B cell (primary cell): ENCODE measurements at regions not wholly inside any gene's neighbourhood (a gene's known extent, or its start where the extent isn't known, plus 50 kb on each side); places are given as distances from the start of the nearest gene placed in this dataset.

ENCODE experiments used
- ATAC-seq: fragments of 200-7000 bp; cut with Tn5 transposase; one replicate; pipeline ENCODE4 v1.10.0; 2021; ENCODE audit warnings: low read depth, mild to moderate bottlenecking, moderate number of reproducible peaks, moderate library complexity
- CTCF ChIA-PET: fragments of 350-600 bp; sonication (Branson Sonifier 250); formaldehyde crosslinking; loops from one replicate; lab custom pipeline; 2021; ENCODE audit warnings: antibody characterized with exemption, inconsistent platforms; lab: Charles Lee
- POLR2A ChIA-PET: fragments of 350-600 bp; sonication (Branson Sonifier 250); formaldehyde crosslinking; loops from one replicate; lab custom pipeline; 2021; ENCODE audit warnings: antibody characterized with exemption; lab: Charles Lee
- DNase-seq: peaks from one replicate; pipeline ENCODE4 v3.0.0; 2013
- H2AFZ ChIP-seq: 2 replicates; pipeline ENCODE4 v1.6.1; 2012; ENCODE audit warnings: mild to moderate bottlenecking, low read depth, low read length; ENCODE audit not compliant: insufficient read depth, poor library complexity, severe bottlenecking
- H3K27ac ChIP-seq, 2 donors: 1 replicate in 1 of 2; 2 replicates in 1 of 2; pipeline ENCODE4 v1.5.1; 2012 to 2013; ENCODE audit warnings: low read length in 2 of 2, mild to moderate bottlenecking in 2 of 2, moderate library complexity in 1 of 2
- H3K27me3 ChIP-seq, 4 experiments: fragments of 200-600 bp in 1 of 4; sonication (generic) in 1 of 4; replicated peaks in 1 of 4; 1 replicate in 2 of 4; 2 replicates in 2 of 4; pipeline versions ENCODE4 v1.6.1 to v1.7.0; 2013 to 2016; ENCODE audit warnings: low read length in 3 of 4, mild to moderate bottlenecking in 2 of 4, mixed read lengths in 1 of 4, moderate library complexity in 1 of 4; ENCODE audit not compliant: insufficient read depth in 4 of 4, control insufficient read depth in 3 of 4; ENCODE audit errors: control extremely low read depth in 1 of 4
- H3K36me3 ChIP-seq, 2 experiments: replicated peaks in 1 of 2; 1 replicate in 1 of 2; 2 replicates in 1 of 2; pipeline versions ENCODE4 v1.6.1 to v1.7.1; 2013; ENCODE audit warnings: low read length in 1 of 2; ENCODE audit not compliant: insufficient read depth in 2 of 2, control insufficient read depth in 1 of 2; ENCODE audit errors: control extremely low read depth in 1 of 2, extremely low read depth in 1 of 2
- H3K4me1 ChIP-seq, 2 donors: fragments of 200-600 bp in 1 of 2; sonication (generic) in 1 of 2; 1 replicate in 1 of 2; 2 replicates in 1 of 2; pipeline versions ENCODE4 v1.5.1 to v1.6.1; 2013 to 2017; ENCODE audit warnings: low read length in 2 of 2; ENCODE audit not compliant: control insufficient read depth in 2 of 2, insufficient read depth in 2 of 2
- H3K4me2 ChIP-seq: replicated peaks from 2 replicates; pipeline ENCODE3; 2012; ENCODE audit warnings: mild to moderate bottlenecking, low read depth, low read length; ENCODE audit not compliant: poor library complexity, severe bottlenecking
- H3K4me3 ChIP-seq, 5 experiments: fragments of 200-600 bp in 1 of 5; sonication (generic) in 1 of 5; 1 replicate in 3 of 5; 2 replicates in 2 of 5; pipeline versions ENCODE4 v1.5.1 to v1.7.0; 2011 to 2016; ENCODE audit warnings: low read length in 4 of 5, mild to moderate bottlenecking in 4 of 5, low read depth in 2 of 5, control low read depth in 1 of 5, moderate library complexity in 1 of 5; ENCODE audit not compliant: insufficient read depth in 1 of 5; ENCODE audit errors: control extremely low read depth in 1 of 5, extremely low read depth in 1 of 5
- H3K79me2 ChIP-seq: fragments of 200-600 bp; sonication (generic); one replicate; pipeline ENCODE4 v1.6.0; 2016; ENCODE audit warnings: low read length; ENCODE audit not compliant: control insufficient read depth, insufficient read depth
- H3K9ac ChIP-seq: fragments of 200-600 bp; sonication (generic); 2 replicates; pipeline ENCODE4 v1.6.1; 2017; ENCODE audit warnings: mild to moderate bottlenecking, low read length, moderate library complexity
- H3K9me3 ChIP-seq, 3 donors: one replicate each; pipeline versions ENCODE4 v1.6.1 to v1.7.1; 2013; ENCODE audit warnings: low read length in 2 of 3; ENCODE audit not compliant: control insufficient read depth in 2 of 3, insufficient read depth in 1 of 3; ENCODE audit errors: control extremely low read depth in 1 of 3
- H4K20me1 ChIP-seq: 2 replicates; pipeline ENCODE4 v1.6.0; 2012; ENCODE audit warnings: mild to moderate bottlenecking, low read length; ENCODE audit not compliant: insufficient read depth, control insufficient read depth, poor library complexity, severe bottlenecking
- H3K27ac Mint-ChIP-seq: one replicate; pipeline ENCODE4 v1.8.0; 2021; ENCODE audit warnings: mixed read lengths
- H3K27me3 Mint-ChIP-seq: one replicate; pipeline ENCODE4 v1.8.0; 2021; ENCODE audit warnings: mixed read lengths
- H3K4me1 Mint-ChIP-seq: one replicate; pipeline ENCODE4 v1.8.0; 2021; ENCODE audit warnings: mixed read lengths
- H3K4me3 Mint-ChIP-seq: one replicate; pipeline ENCODE4 v1.8.0; 2021; ENCODE audit warnings: mixed read lengths
- H3K9me3 Mint-ChIP-seq: one replicate; pipeline ENCODE4 v1.8.0; 2022; ENCODE audit warnings: mixed read lengths; ENCODE audit not compliant: insufficient read depth
- EZH2 ChIP-seq: IDR thresholded peaks from 2 replicates; pipeline ENCODE4 v1.6.1; 2012; ENCODE audit warnings: borderline replicate concordance, low read depth, mild to moderate bottlenecking, moderate library complexity, low read length; ENCODE audit not compliant: insufficient read depth, poor library complexity, severe bottlenecking
- WGBS: methylation state at CpG from one replicate; pipeline ENCODE4 v1.1.5; 2013; ENCODE audit warnings: missing lambda C conversion rate; ENCODE audit not compliant: insufficient coverage; 5-methylcytosine and 5-hydroxymethylcytosine counted together
- intact Hi-C: fragments of 100-400 bp; cut with micrococcal nuclease; formaldehyde crosslinking; loops from one replicate; pipeline ENCODE4 v1.10.0; 2022
- TF ChIP-seq, protein P1 (sequence below): fragments of 200-600 bp; IDR thresholded peaks from one replicate; pipeline ENCODE4 v1.8.0; 2022; ENCODE audit warnings: antibody characterized with exemption, mild to moderate bottlenecking

DNA sequence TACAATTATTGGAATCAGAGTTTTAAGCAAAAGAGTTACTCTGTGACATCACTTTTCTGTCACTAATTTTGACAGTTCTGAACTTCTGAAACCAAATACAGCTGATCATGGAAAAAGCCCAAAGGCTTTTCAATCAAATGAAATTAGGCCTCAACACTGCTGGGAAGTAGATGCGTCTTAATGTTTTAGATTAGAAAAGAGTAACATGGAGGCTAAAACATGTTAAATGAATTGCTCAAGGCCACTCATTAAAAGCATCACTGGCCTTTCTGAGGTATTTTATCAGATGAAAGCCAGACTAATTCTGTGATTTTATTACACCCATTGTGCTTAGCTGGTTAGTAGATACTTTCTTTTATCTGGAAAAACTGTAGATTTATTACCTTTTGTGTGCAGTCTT lies 672.6 kb downstream of the CENPC start:
- no peak overlapping the region for H3K9ac ChIP-seq
- ChIA-PET POLR2A (no interaction called here), CTCF (no interaction called here)
- WGBS = no CpG with 5 or more reads among the region's 1 CpG
- no peak overlapping the region for H2AFZ ChIP-seq
- H3K4me1 ChIP-seq = no peaks in the 10 kb centered on the region
- H3K4me2 ChIP-seq = no peak overlapping the region
- DNase-seq (no peak), ATAC-seq (no peak)
- peaks cover 0 to 1% (median 0%) of the 10 kb centered on the region in 3 donors for H3K9me3 ChIP-seq
- TF ChIP-seq EZH2 = no peak
- TF ChIP-seq, protein P1, sequence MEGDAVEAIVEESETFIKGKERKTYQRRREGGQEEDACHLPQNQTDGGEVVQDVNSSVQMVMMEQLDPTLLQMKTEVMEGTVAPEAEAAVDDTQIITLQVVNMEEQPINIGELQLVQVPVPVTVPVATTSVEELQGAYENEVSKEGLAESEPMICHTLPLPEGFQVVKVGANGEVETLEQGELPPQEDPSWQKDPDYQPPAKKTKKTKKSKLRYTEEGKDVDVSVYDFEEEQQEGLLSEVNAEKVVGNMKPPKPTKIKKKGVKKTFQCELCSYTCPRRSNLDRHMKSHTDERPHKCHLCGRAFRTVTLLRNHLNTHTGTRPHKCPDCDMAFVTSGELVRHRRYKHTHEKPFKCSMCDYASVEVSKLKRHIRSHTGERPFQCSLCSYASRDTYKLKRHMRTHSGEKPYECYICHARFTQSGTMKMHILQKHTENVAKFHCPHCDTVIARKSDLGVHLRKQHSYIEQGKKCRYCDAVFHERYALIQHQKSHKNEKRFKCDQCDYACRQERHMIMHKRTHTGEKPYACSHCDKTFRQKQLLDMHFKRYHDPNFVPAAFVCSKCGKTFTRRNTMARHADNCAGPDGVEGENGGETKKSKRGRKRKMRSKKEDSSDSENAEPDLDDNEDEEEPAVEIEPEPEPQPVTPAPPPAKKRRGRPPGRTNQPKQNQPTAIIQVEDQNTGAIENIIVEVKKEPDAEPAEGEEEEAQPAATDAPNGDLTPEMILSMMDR = no peak
- no peaks in the 10 kb centered on the region for H3K9me3 Mint-ChIP-seq
- intact Hi-C loops = no loop called here
- no peaks in the 10 kb centered on the region for H3K27me3 ChIP-seq
- H3K36me3 ChIP-seq = no peaks in the 10 kb centered on the region
- no peaks in the 10 kb centered on the region for H4K20me1 ChIP-seq
- no peak overlapping the region for H3K4me3 Mint-ChIP-seq
- H3K27ac ChIP-seq = no peak overlapping the region
- H3K27ac Mint-ChIP-seq = no peak overlapping the region
- H3K27me3 Mint-ChIP-seq = no peaks in the 10 kb centered on the region
- H3K79me2 ChIP-seq = no peaks in the 10 kb centered on the region
- no peaks in the 10 kb centered on the region for H3K4me1 Mint-ChIP-seq
- H3K4me3 ChIP-seq = no peak overlapping the region

DNA sequence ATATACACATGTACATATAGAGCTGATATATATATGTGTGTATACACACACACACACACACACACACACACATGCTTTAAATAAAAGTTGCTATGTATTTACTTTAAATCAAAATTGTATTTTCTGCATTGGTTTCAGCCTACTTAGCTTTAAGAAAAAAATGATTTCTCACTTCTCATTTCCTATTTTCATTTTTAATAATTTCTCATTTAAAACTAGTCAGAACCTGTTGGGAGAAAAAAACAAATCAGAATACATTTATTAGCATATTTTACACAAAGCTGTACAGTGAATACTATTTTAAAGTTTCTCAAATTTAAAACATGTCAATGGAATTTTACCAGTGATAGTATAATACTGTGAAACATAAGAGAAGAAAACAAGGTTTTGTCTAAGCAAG lies 681.8 kb downstream of the CENPC start:
- no peaks in the 10 kb centered on the region for H4K20me1 ChIP-seq
- no peak overlapping the region for H3K9ac ChIP-seq
- ChIA-PET POLR2A (no interaction called here), CTCF (no interaction called here)
- no peak overlapping the region for H3K4me3 Mint-ChIP-seq
- no peak for DNase-seq
- peaks cover 0 to 11% (median 2%) of the 10 kb centered on the region in 3 donors for H3K9me3 ChIP-seq
- no peaks in the 10 kb centered on the region for H3K4me1 Mint-ChIP-seq
- H3K27me3 ChIP-seq = no peaks in the 10 kb centered on the region
- H3K27ac ChIP-seq = no peak overlapping the region
- TF ChIP-seq, protein P1 = no peak
- no peak for TF ChIP-seq EZH2
- no peaks in the 10 kb centered on the region for H3K36me3 ChIP-seq
- intact Hi-C loops = no loop called here
- no peaks in the 10 kb centered on the region for H3K79me2 ChIP-seq
- H3K27me3 Mint-ChIP-seq = no peaks in the 10 kb centered on the region
- H3K4me1 ChIP-seq = no peaks in the 10 kb centered on the region
- H3K4me3 ChIP-seq = no peak overlapping the region
- H3K9me3 Mint-ChIP-seq = no peaks in the 10 kb centered on the region
- no peak for ATAC-seq
- no peak overlapping the region for H3K4me2 ChIP-seq
- no peak overlapping the region for H3K27ac Mint-ChIP-seq
- no peak overlapping the region for H2AFZ ChIP-seq
